ENCODE measurements at regions not wholly inside any gene's neighbourhood (a gene's known extent, or its start where the extent isn't known, plus 50 kb on each side); places are given as distances from the start of the nearest gene placed in this dataset.
"Not testable (repeated sequence)": the region's sequence is repeated elsewhere in the genome, so short reads cannot be mapped to it uniquely, and the experiment has no call there.

DNA sequence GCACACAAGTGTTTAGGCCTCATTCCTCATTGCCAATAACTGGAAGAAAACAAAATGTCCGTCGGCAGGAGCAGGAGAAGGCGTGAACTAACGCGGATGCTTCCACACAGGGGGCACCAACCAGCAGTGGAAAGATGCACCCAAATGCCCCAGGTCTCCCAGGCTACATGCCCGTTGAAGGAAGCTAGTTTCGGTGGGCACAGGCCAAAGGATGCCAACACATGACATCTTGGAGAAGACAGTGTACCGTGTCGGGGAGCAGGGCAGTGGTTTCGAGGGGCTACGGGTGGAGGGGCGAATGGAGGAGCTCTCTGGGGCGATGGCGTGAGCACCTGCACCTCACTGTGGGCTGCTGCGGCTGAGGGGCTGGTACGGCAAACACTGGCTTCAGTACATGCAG, 64.7 kb upstream of the MUC20 start:
- TF ChIP-seq POLR2A (IDR thresholded peaks at IDR 0.05; ENCODE audit: low read depth, low read length); POLR2AphosphoS5 (IDR thresholded peaks at IDR 0.05; ENCODE audit: low read depth, low read length); TAF1 (IDR thresholded peaks at IDR 0.05; ENCODE audit: borderline replicate concordance, low read depth, low read length): not testable (repeated sequence)
